Keratinocyte (primary cell): ENCODE measurements at regions not wholly inside any gene's neighbourhood (a gene's known extent, or its start where the extent isn't known, plus 50 kb on each side); places are given as distances from the start of the nearest gene placed in this dataset.

Experiments
- DNase-seq: peaks from one replicate; pipeline ENCODE4 v3.0.0-alpha.2; 2011; ENCODE audit warnings: low read depth, missing footprints, low spot score
- FAIRE-seq: peaks from 2 replicates; lab custom pipeline; 2011; peaks lifted over from hg19 to GRCh38; lab: Jason Lieb, UNC
- H2AFZ ChIP-seq: 2 replicates; pipeline ENCODE4 v1.6.0; 2012; ENCODE audit warnings: low read length, control low read depth, inconsistent platforms; ENCODE audit not compliant: control insufficient read depth
- H3K27ac ChIP-seq: 2 replicates; pipeline ENCODE4 v1.5.1; 2011; ENCODE audit warnings: low read length; ENCODE audit not compliant: control insufficient read depth, insufficient read depth
- H3K27me3 ChIP-seq: 3 replicates; pipeline ENCODE4 v1.6.0; 2011; ENCODE audit warnings: low read length; ENCODE audit not compliant: control insufficient read depth, insufficient read depth; ENCODE audit errors: extremely low read depth
- H3K36me3 ChIP-seq, 2 experiments: 2 replicates in 1 of 2; 3 replicates in 1 of 2; pipeline ENCODE4 v1.5.1; 2011; ENCODE audit warnings: low read length in 2 of 2, mild to moderate bottlenecking in 1 of 2; ENCODE audit not compliant: control insufficient read depth in 2 of 2, insufficient read depth in 2 of 2; ENCODE audit errors: extremely low read depth in 1 of 2
- H3K4me1 ChIP-seq: 3 replicates; pipeline ENCODE4 v1.5.1; 2011; ENCODE audit warnings: low read length; ENCODE audit not compliant: control insufficient read depth, insufficient read depth; ENCODE audit errors: extremely low read depth
- H3K4me2 ChIP-seq: 3 replicates; pipeline ENCODE4 v1.6.0; 2011; ENCODE audit warnings: low read depth, low read length; ENCODE audit not compliant: control insufficient read depth, insufficient read depth; ENCODE audit errors: extremely low read depth
- H3K4me3 ChIP-seq, 3 experiments: fragments of 200-600 bp in 1 of 3; sonication (generic) in 1 of 3; 2 replicates in 2 of 3; 3 replicates in 1 of 3; pipeline ENCODE4 v1.5.1; 2011 to 2016; ENCODE audit warnings: low read length in 3 of 3, mild to moderate bottlenecking in 3 of 3, control low read depth in 2 of 3, inconsistent platforms in 1 of 3, low read depth in 1 of 3, mixed read lengths in 1 of 3, mixed run types in 1 of 3, moderate library complexity in 1 of 3; ENCODE audit not compliant: control insufficient read depth in 2 of 3, insufficient read depth in 2 of 3; ENCODE audit errors: extremely low read depth in 1 of 3
- H3K79me2 ChIP-seq: 2 replicates; pipeline ENCODE4 v1.6.0; 2012; ENCODE audit warnings: low read length; ENCODE audit not compliant: control insufficient read depth, insufficient read depth
- H3K9ac ChIP-seq: 3 replicates; pipeline ENCODE4 v1.6.0; 2011; ENCODE audit warnings: low read length; ENCODE audit not compliant: control insufficient read depth, insufficient read depth; ENCODE audit errors: extremely low read depth
- H3K9me1 ChIP-seq: 3 replicates; pipeline ENCODE4 v1.6.0; 2011; ENCODE audit warnings: low read length; ENCODE audit not compliant: control insufficient read depth, insufficient read depth; ENCODE audit errors: extremely low read depth
- H3K9me3 ChIP-seq: 2 replicates; pipeline ENCODE4 v1.5.1; 2012; ENCODE audit warnings: low read depth, low read length; ENCODE audit not compliant: control insufficient read depth
- H4K20me1 ChIP-seq: 3 replicates; pipeline ENCODE4 v1.6.0; 2011; ENCODE audit warnings: low read length; ENCODE audit not compliant: control insufficient read depth, insufficient read depth; ENCODE audit errors: extremely low read depth
- CTCF ChIP-seq, 3 experiments: IDR thresholded peaks in 1 of 3; conservative IDR thresholded peaks in 1 of 3; optimal IDR thresholded peaks in 1 of 3; 2 replicates in 2 of 3; 3 replicates in 1 of 3; pipeline versions ENCODE3 to v1.5.1; 2011; ENCODE audit warnings: low read length in 3 of 3, mild to moderate bottlenecking in 3 of 3, moderate library complexity in 2 of 3, control low read depth in 1 of 3, inconsistent platforms in 1 of 3; ENCODE audit not compliant: insufficient read depth in 2 of 3; ENCODE audit errors: extremely low read depth in 1 of 3
- EZH2 ChIP-seq: IDR thresholded peaks from one replicate; pipeline ENCODE4 v1.6.1; 2012; ENCODE audit warnings: inconsistent platforms, mild to moderate bottlenecking, low read length, moderate library complexity
- dilution Hi-C: fragments of 300-500 bp; cut with MboI; formaldehyde crosslinking; loops from one replicate; pipeline ENCODE4 v1.7.0; 2020; ENCODE audit warnings: low sequenced_read_pairs; ENCODE audit not compliant: extremely low pct_ligation_motif_present
- small RNA-seq, 3 experiments: library from RNA; depleted of rRNA; stranded (forward); fragments of <200 nt; gene quantifications; one replicate each; pipeline ENCODE3, GENCODE V24; 2012; ENCODE audit warnings: low read depth in 3 of 3, low replicate concordance in 1 of 3; ENCODE audit not compliant: insufficient read length in 3 of 3

- peaks cover 5% of the 10 kb centered on the region for H3K9me3 ChIP-seq
- no peaks in the 10 kb centered on the region for H3K36me3 ChIP-seq
- H3K9ac ChIP-seq = no peak overlapping the region
- dilution Hi-C loops = no loop called here
- H3K4me1 ChIP-seq = no peaks in the 10 kb centered on the region
- H2AFZ ChIP-seq = no peak overlapping the region
- H3K79me2 ChIP-seq = no peaks in the 10 kb centered on the region
- H3K27me3 ChIP-seq = peaks cover 4% of the 10 kb centered on the region
- no peaks in the 10 kb centered on the region for H3K9me1 ChIP-seq
- no peaks in the 10 kb centered on the region for H4K20me1 ChIP-seq
- DNase-seq = no peak
- H3K4me3 ChIP-seq = no peak overlapping the region
- TF ChIP-seq CTCF (optimal IDR thresholded peaks at IDR 0.05 in 1 of 3, IDR thresholded peaks at IDR 0.05 in 1 of 3, conservative IDR thresholded peaks at IDR 0.05 in 1 of 3; ENCODE audit: extremely low read depth in 1 of 3, insufficient read depth in 2 of 3, low read length in 3 of 3) (peak; percentile 43 to 88 (median 74)), EZH2 (no peak)
- no peak overlapping the region for H3K4me2 ChIP-seq
- H3K27ac ChIP-seq = no peak overlapping the region
- no peak for FAIRE-seq
Measured at GRCh38 chr20:63056236-63057170, 49.7 kb upstream of the BHLHE23 start.

Small RNA genes lying in the stretch of these regions (small RNA-seq; reads per million reads assigned to genes)
- gene RF00635 = 0 reads per million in 3 experiments
